SK-N-SH (cell line): ENCODE measurements at regions not wholly inside any gene's neighbourhood (a gene's known extent, or its start where the extent isn't known, plus 50 kb on each side); places are given as distances from the start of the nearest gene placed in this dataset.

Experiments
- CTCF ChIA-PET: fragments of 300-600, 350-600 bp; formaldehyde crosslinking; extraction: SDS; loops from one replicate; lab custom pipeline; 2021; lab: Yijun Ruan, JAX
- POLR2A ChIA-PET: fragments of 350-600 bp; sonication (Branson Sonifier 250); formaldehyde crosslinking; extraction: SDS; loops from one replicate; lab custom pipeline; 2020; ENCODE audit warnings: antibody characterized with exemption, inconsistent platforms; lab: Yijun Ruan, JAX
- DNase-seq: peaks from one replicate; pipeline ENCODE4 v3.0.0; 2012
- H2AFZ ChIP-seq: fragments of 200-600 bp; sonication (generic); 2 replicates; pipeline ENCODE4 v1.8.1; 2016; ENCODE audit warnings: antibody characterized with exemption, mild to moderate bottlenecking, low read depth
- H3F3A ChIP-seq: fragments of 200-600 bp; sonication (generic); replicated peaks from 2 replicates; pipeline ENCODE3; 2016; ENCODE audit warnings: antibody characterized with exemption, mild to moderate bottlenecking; ENCODE audit not compliant: insufficient read depth
- H3K27ac ChIP-seq, 2 experiments: fragments of 200-500 bp in 1 of 2; fragments of 200-600 bp in 1 of 2; sonication (Bioruptor generic) in 1 of 2; sonication (generic), shearing (Covaris generic) in 1 of 2; 2 replicates each; pipeline versions ENCODE4 v1.5.1 to v1.6.1; 2014 to 2016; ENCODE audit warnings: low read depth in 2 of 2, inconsistent platforms in 1 of 2, low read length in 1 of 2, mild to moderate bottlenecking in 1 of 2, mixed read lengths in 1 of 2
- H3K27me3 ChIP-seq: fragments of 200-600 bp; sonication (generic), shearing (Covaris generic); 2 replicates; pipeline ENCODE4 v1.6.1; 2016; ENCODE audit warnings: mixed run types; ENCODE audit not compliant: insufficient read depth
- H3K36me3 ChIP-seq, 2 experiments: fragments of 200-500 bp in 1 of 2; fragments of 200-600 bp in 1 of 2; sonication (Bioruptor generic) in 1 of 2; sonication (generic) in 1 of 2; replicated peaks in 1 of 2; 2 replicates each; pipeline versions ENCODE3 to v1.5.1; 2014 to 2016; ENCODE audit warnings: low read length in 1 of 2, mild to moderate bottlenecking in 1 of 2; ENCODE audit not compliant: insufficient read depth in 2 of 2, control insufficient read depth in 1 of 2
- H3K4me1 ChIP-seq, 2 experiments: fragments of 200-500 bp in 1 of 2; fragments of 200-600 bp in 1 of 2; sonication (Bioruptor generic) in 1 of 2; sonication (generic), shearing (Covaris generic) in 1 of 2; 2 replicates each; pipeline versions ENCODE4 v1.5.1 to v1.6.1; 2014 to 2016; ENCODE audit warnings: low read depth in 1 of 2, low read length in 1 of 2, mixed run types in 1 of 2; ENCODE audit not compliant: insufficient read depth in 2 of 2, control insufficient read depth in 1 of 2
- H3K4me2 ChIP-seq: fragments of 200-600 bp; sonication (generic), shearing (Covaris generic); 2 replicates; pipeline ENCODE4 v1.6.1; 2017; ENCODE audit warnings: mixed run types
- H3K4me3 ChIP-seq, 2 experiments: fragments of 200-500 bp in 1 of 2; fragments of 200-600 bp in 1 of 2; sonication (Bioruptor generic) in 1 of 2; sonication (generic), shearing (Covaris generic) in 1 of 2; 2 replicates each; pipeline versions ENCODE4 v1.5.1 to v1.8.1; 2014 to 2016; ENCODE audit warnings: low read depth in 2 of 2, inconsistent platforms in 1 of 2, low read length in 1 of 2, mild to moderate bottlenecking in 1 of 2, mixed read lengths in 1 of 2, moderate library complexity in 1 of 2
- H3K79me2 ChIP-seq: fragments of 200-600 bp; sonication (generic); 2 replicates; pipeline ENCODE4 v1.8.1; 2017; ENCODE audit warnings: mild to moderate bottlenecking; ENCODE audit not compliant: insufficient read depth
- H3K9ac ChIP-seq: fragments of 200-600 bp; sonication (generic); 2 replicates; pipeline ENCODE4 v1.6.1; 2017; ENCODE audit warnings: mixed run types
- H3K9me2 ChIP-seq: fragments of 200-600 bp; sonication (generic); 2 replicates; pipeline ENCODE4 v1.6.1; 2017; ENCODE audit warnings: mixed run types
- H3K9me3 ChIP-seq: fragments of 200-600 bp; sonication (generic); 2 replicates; pipeline ENCODE4 v1.6.1; 2017; ENCODE audit warnings: mixed run types, mild to moderate bottlenecking, moderate library complexity
- H4K20me1 ChIP-seq: fragments of 200-600 bp; sonication (generic); 2 replicates; pipeline ENCODE4 v1.6.1; 2017; ENCODE audit warnings: mild to moderate bottlenecking, mixed run types; ENCODE audit not compliant: insufficient read depth
- CHD2 ChIP-seq: fragments of 150-350 bp; IDR thresholded peaks from 2 replicates; pipeline ENCODE4 v1.6.1; 2018; ENCODE audit warnings: low read length; ENCODE audit not compliant: partially characterized antibody
- CTCF ChIP-seq: fragments of 200-600 bp; sonication (generic); IDR thresholded peaks from 2 replicates; pipeline ENCODE4 v1.6.1; 2017; ENCODE audit warnings: antibody characterized with exemption, mild to moderate bottlenecking, moderate library complexity
- EP300 ChIP-seq, 2 experiments: IDR thresholded peaks; 2 replicates each; pipeline versions ENCODE4 v1.4.0 to v1.6.1; 2012; ENCODE audit warnings: borderline replicate concordance in 1 of 2, low read depth in 1 of 2, low read length in 1 of 2
- FOSL2 ChIP-seq: IDR thresholded peaks from 2 replicates; pipeline ENCODE4 v1.4.0; 2012; ENCODE audit warnings: low read depth, mild to moderate bottlenecking, moderate library complexity, borderline replicate concordance
- FOXJ3 ChIP-seq: sonication (generic); formaldehyde crosslinking; IDR thresholded peaks from 2 replicates; pipeline ENCODE4 v1.5.1; 2020; ENCODE audit warnings: mild to moderate bottlenecking, missing genetic modification reagents
- FOXM1 ChIP-seq: IDR thresholded peaks from 2 replicates; pipeline ENCODE4 v1.4.0; 2012; ENCODE audit warnings: low read depth, mild to moderate bottlenecking
- JUND ChIP-seq: IDR thresholded peaks from 2 replicates; pipeline ENCODE4 v1.4.0; 2012
- MEF2A ChIP-seq: IDR thresholded peaks from 2 replicates; pipeline ENCODE4 v1.4.0; 2012; ENCODE audit warnings: low read depth, borderline replicate concordance
- MXI1 ChIP-seq: IDR thresholded peaks from 2 replicates; pipeline ENCODE4 v1.6.1; 2012; ENCODE audit warnings: mild to moderate bottlenecking, low read depth, low read length, improper control_type of control experiment
- RCOR1 ChIP-seq: fragments of 150-350 bp; IDR thresholded peaks from 2 replicates; pipeline ENCODE4 v1.6.1; 2017; ENCODE audit warnings: antibody characterized with exemption, low read length
- RFX5 ChIP-seq: IDR thresholded peaks from 2 replicates; pipeline ENCODE4 v1.6.1; 2012; ENCODE audit warnings: mild to moderate bottlenecking, improper control_type of control experiment, low read length
- SIN3A ChIP-seq: IDR thresholded peaks from 2 replicates; pipeline ENCODE4 v1.6.1; 2012; ENCODE audit warnings: low read depth, mild to moderate bottlenecking, low read length, moderate library complexity, borderline replicate concordance
- USF1 ChIP-seq: IDR thresholded peaks from 2 replicates; pipeline ENCODE4 v1.4.0; 2012; ENCODE audit warnings: low read depth, borderline replicate concordance
- USF2 ChIP-seq: fragments of 150-350 bp; IDR thresholded peaks from 2 replicates; pipeline ENCODE4 v1.6.1; 2017; ENCODE audit warnings: antibody characterized with exemption, low read length, low read depth, borderline replicate concordance
- ZBTB33 ChIP-seq: IDR thresholded peaks from 2 replicates; pipeline ENCODE4 v1.4.0; 2012; ENCODE audit warnings: low read depth, borderline replicate concordance
- WGBS: methylation state at CpG from one replicate; pipeline ENCODE4 v1.1.6; 2017; ENCODE audit warnings: low lambda C conversion rate; 5-methylcytosine and 5-hydroxymethylcytosine counted together

- Histone ChIP-seq H3K27me3 (0 out of 2 replicates have a peak, but pooled peaks cover 6% of the 10 kb centered on the region), H3K36me3 (no peaks in the 10 kb centered on the region), H3K4me3 (no peak overlapping the region), H3F3A (no peaks in the 10 kb centered on the region), H3K27ac (no peak overlapping the region), H3K9me3 (no peaks in the 10 kb centered on the region), H3K4me2 (no peak overlapping the region), H3K9me2 (no peaks in the 10 kb centered on the region), H2AFZ (no peak overlapping the region), H3K79me2 (no peaks in the 10 kb centered on the region), H4K20me1 (no peaks in the 10 kb centered on the region), H3K9ac (no peak overlapping the region), H3K4me1 (no peaks in the 10 kb centered on the region; a peak in 1 of 4 replicates)
- no peak for DNase-seq
- ChIA-PET POLR2A (no interaction called here), CTCF (interaction anchor here (1.0 kb wide), 1 partner anchor 50 kb away, joined by 3 read pairs; no protein-coding TSS in a partner anchor)
- TF ChIP-seq FOXM1 (no peak), ZBTB33 (no peak), SIN3A (no peak), MEF2A (no peak), CTCF (no peak), USF1 (no peak), FOXJ3 (CRISPR knock-in tag) (no peak), MXI1 (no peak)
Measured at GRCh38 chr14:55782166-55782565, 202.2 kb downstream of the KTN1 start.

- Histone ChIP-seq H3K27me3 (no peaks in the 10 kb centered on the region; the same call in 1 of the 2 replicates), H3K4me1 (no peaks in the 10 kb centered on the region; a peak in 1 of 4 replicates), H3K36me3 (no peaks in the 10 kb centered on the region), H3F3A (no peaks in the 10 kb centered on the region), H3K27ac (no peak overlapping the region), H3K9me2 (no peaks in the 10 kb centered on the region), H3K79me2 (no peaks in the 10 kb centered on the region), H3K4me2 (no peak overlapping the region), H2AFZ (no peak overlapping the region), H3K9ac (no peak overlapping the region), H3K9me3 (no peaks in the 10 kb centered on the region), H4K20me1 (no peaks in the 10 kb centered on the region), H3K4me3 (no peak overlapping the region)
- ChIA-PET CTCF (no interaction called here), POLR2A (no interaction called here)
- 84% methylated on average over 2 of the region's 2 CpGs for WGBS
- no peak for DNase-seq
- no peak for TF ChIP-seq MEF2A
- TF ChIP-seq EP300 (IDR thresholded peaks at IDR 0.05; ENCODE audit: borderline replicate concordance in 1 of 2, low read depth in 1 of 2, low read length in 1 of 2), result no peak
- TF ChIP-seq RCOR1, result no peak
- TF ChIP-seq JUND, result no peak
- no peak for TF ChIP-seq SIN3A
- TF ChIP-seq CTCF, result no peak
- no peak for TF ChIP-seq USF2
- TF ChIP-seq FOSL2, result no peak
- no peak for TF ChIP-seq CHD2
- no peak for TF ChIP-seq USF1
- TF ChIP-seq RFX5, result no peak
- no peak for TF ChIP-seq FOXJ3 (CRISPR knock-in tag)
- no peak for TF ChIP-seq ZBTB33
Measured at GRCh38 chr14:55789406-55789805, 209.4 kb downstream of the KTN1 start.
